Neural cell (in vitro differentiated cells): ENCODE measurements at regions not wholly inside any gene's neighbourhood (a gene's known extent, or its start where the extent isn't known, plus 50 kb on each side); places are given as distances from the start of the nearest gene placed in this dataset.

ENCODE experiments used
- H2AFZ ChIP-seq: fragments of 200-600, 300-800 bp; sonication (generic), shearing (Covaris generic); 2 replicates; pipeline ENCODE4 v1.6.0; 2014; ENCODE audit warnings: low read depth, mild to moderate bottlenecking, antibody characterized with exemption, low read length, moderate library complexity
- H3F3A ChIP-seq: fragments of 200-600 bp; shearing (Covaris generic); 2 replicates; pipeline ENCODE4 v1.6.1; 2016; ENCODE audit warnings: mild to moderate bottlenecking, moderate library complexity, mixed read lengths, antibody characterized with exemption, low read length; ENCODE audit not compliant: insufficient read depth, poor library complexity, severe bottlenecking
- H3K27ac ChIP-seq: fragments of 200-600, 300-800 bp; sonication (generic), shearing (Covaris generic); 2 replicates; pipeline ENCODE4 v1.5.1; 2014; ENCODE audit warnings: mild to moderate bottlenecking, low read length, moderate library complexity
- H3K27me3 ChIP-seq: fragments of 300-800, 200-600 bp; sonication (generic), shearing (Covaris generic); 2 replicates; pipeline ENCODE4 v1.6.0; 2014; ENCODE audit warnings: mild to moderate bottlenecking, low read depth, low read length, moderate library complexity; ENCODE audit not compliant: insufficient read depth
- H3K36me3 ChIP-seq: fragments of 300-800, 200-600 bp; sonication (generic), shearing (Covaris generic); 2 replicates; pipeline ENCODE4 v1.5.1; 2014; ENCODE audit warnings: mild to moderate bottlenecking, antibody characterized with exemption, low read length, moderate library complexity; ENCODE audit not compliant: insufficient read depth
- H3K4me2 ChIP-seq: fragments of 300-800, 200-600 bp; sonication (generic), shearing (Covaris generic); 2 replicates; pipeline ENCODE4 v1.6.0; 2014; ENCODE audit warnings: mild to moderate bottlenecking, low read length
- H3K4me3 ChIP-seq: fragments of 300-800, 200-600 bp; sonication (generic), shearing (Covaris generic); 2 replicates; pipeline ENCODE4 v1.5.1; 2014; ENCODE audit warnings: mild to moderate bottlenecking, low read length, moderate library complexity
- H3K79me2 ChIP-seq: fragments of 200-600 bp; shearing (Covaris generic); replicated peaks from 2 replicates; pipeline ENCODE4 v1.6.0; 2014; ENCODE audit warnings: mild to moderate bottlenecking, low read length, moderate library complexity; ENCODE audit not compliant: insufficient read depth
- H3K9ac ChIP-seq: fragments of 300-800, 200-600 bp; sonication (generic), shearing (Covaris generic); 2 replicates; pipeline ENCODE4 v1.6.1; 2016; ENCODE audit warnings: mild to moderate bottlenecking, low read length, mixed read lengths
- H3K9me2 ChIP-seq: fragments of 200-600 bp; shearing (Covaris generic); 2 replicates; pipeline ENCODE4 v1.6.1; 2016; ENCODE audit warnings: mild to moderate bottlenecking, low read length, mixed read lengths; ENCODE audit not compliant: insufficient read depth
- H3K9me3 ChIP-seq: fragments of 200-600, 300-800 bp; sonication (generic), shearing (Covaris generic); 2 replicates; pipeline ENCODE4 v1.6.1; 2016; ENCODE audit warnings: mild to moderate bottlenecking, mixed run types, low read length, moderate library complexity, mixed read lengths
- H4K20me1 ChIP-seq: fragments of 200-600 bp; shearing (Covaris generic); 2 replicates; pipeline ENCODE4 v1.6.1; 2016; ENCODE audit warnings: mild to moderate bottlenecking, mixed run types; ENCODE audit not compliant: insufficient read depth
- EP300 ChIP-seq: fragments of 450-650 bp; conservative IDR thresholded peaks from 2 replicates; pipeline ENCODE4 v1.6.1; 2014; ENCODE audit warnings: antibody characterized with exemption, mild to moderate bottlenecking, moderate library complexity; ENCODE audit not compliant: poor library complexity, severe bottlenecking
- EZH2 ChIP-seq: fragments of 200-600, 300-800 bp; shearing (Covaris generic), sonication (generic); IDR thresholded peaks from 2 replicates; pipeline ENCODE4 v1.6.1; 2014; ENCODE audit warnings: antibody characterized with exemption, low read length, borderline replicate concordance, mild to moderate bottlenecking; ENCODE audit not compliant: insufficient read depth, poor library complexity, severe bottlenecking
- MXI1 ChIP-seq: fragments of 450-650 bp; conservative IDR thresholded peaks from 2 replicates; pipeline ENCODE4 v1.6.1; 2014; ENCODE audit warnings: antibody characterized with exemption, mild to moderate bottlenecking; ENCODE audit not compliant: poor library complexity, severe bottlenecking
- POLR2AphosphoS5 ChIP-seq: IDR thresholded peaks from 2 replicates; pipeline ENCODE4 v1.6.1; 2012
- RAD21 ChIP-seq: fragments of 450-650 bp; conservative IDR thresholded peaks from 2 replicates; pipeline ENCODE4 v1.6.1; 2014; ENCODE audit warnings: antibody characterized with exemption, mild to moderate bottlenecking, moderate library complexity
- SMC3 ChIP-seq: fragments of 450-650 bp; conservative IDR thresholded peaks from 2 replicates; pipeline ENCODE4 v1.6.1; 2014; ENCODE audit warnings: antibody characterized with exemption, mild to moderate bottlenecking, moderate library complexity; ENCODE audit not compliant: poor library complexity
- TAF1 ChIP-seq: IDR thresholded peaks from 2 replicates; pipeline ENCODE4 v1.6.1; 2012; ENCODE audit warnings: low read depth
- TF ChIP-seq, protein P1 (sequence below): IDR thresholded peaks from 2 replicates; pipeline ENCODE4 v1.6.1; 2012; ENCODE audit warnings: borderline replicate concordance
- TF ChIP-seq, protein P2 (sequence below): fragments of 450-650 bp; IDR thresholded peaks from 2 replicates; pipeline ENCODE4 v1.5.1; 2014; ENCODE audit warnings: antibody characterized with exemption, mild to moderate bottlenecking, moderate library complexity; ENCODE audit not compliant: poor library complexity, severe bottlenecking

GRCh38 chr13:108573455-108573854 lies 56.0 kb upstream of the MYO16 start:
- Histone ChIP-seq H3K4me3 (no peak overlapping the region), H3K9me3 (no peaks in the 10 kb centered on the region), H3K9ac (no peak overlapping the region), H3K4me2 (no peak overlapping the region), H3K27me3 (no peaks in the 10 kb centered on the region), H3K27ac (no peak overlapping the region), H3K79me2 (no peaks in the 10 kb centered on the region), H3K9me2 (no peaks in the 10 kb centered on the region), H2AFZ (no peak overlapping the region), H4K20me1 (no peaks in the 10 kb centered on the region), H3F3A (no peaks in the 10 kb centered on the region), H3K36me3 (no peaks in the 10 kb centered on the region)
- no peak for TF ChIP-seq TAF1
- no peak for TF ChIP-seq POLR2AphosphoS5
- TF ChIP-seq RAD21: no peak
- TF ChIP-seq EZH2: no peak
- TF ChIP-seq, protein P1, sequence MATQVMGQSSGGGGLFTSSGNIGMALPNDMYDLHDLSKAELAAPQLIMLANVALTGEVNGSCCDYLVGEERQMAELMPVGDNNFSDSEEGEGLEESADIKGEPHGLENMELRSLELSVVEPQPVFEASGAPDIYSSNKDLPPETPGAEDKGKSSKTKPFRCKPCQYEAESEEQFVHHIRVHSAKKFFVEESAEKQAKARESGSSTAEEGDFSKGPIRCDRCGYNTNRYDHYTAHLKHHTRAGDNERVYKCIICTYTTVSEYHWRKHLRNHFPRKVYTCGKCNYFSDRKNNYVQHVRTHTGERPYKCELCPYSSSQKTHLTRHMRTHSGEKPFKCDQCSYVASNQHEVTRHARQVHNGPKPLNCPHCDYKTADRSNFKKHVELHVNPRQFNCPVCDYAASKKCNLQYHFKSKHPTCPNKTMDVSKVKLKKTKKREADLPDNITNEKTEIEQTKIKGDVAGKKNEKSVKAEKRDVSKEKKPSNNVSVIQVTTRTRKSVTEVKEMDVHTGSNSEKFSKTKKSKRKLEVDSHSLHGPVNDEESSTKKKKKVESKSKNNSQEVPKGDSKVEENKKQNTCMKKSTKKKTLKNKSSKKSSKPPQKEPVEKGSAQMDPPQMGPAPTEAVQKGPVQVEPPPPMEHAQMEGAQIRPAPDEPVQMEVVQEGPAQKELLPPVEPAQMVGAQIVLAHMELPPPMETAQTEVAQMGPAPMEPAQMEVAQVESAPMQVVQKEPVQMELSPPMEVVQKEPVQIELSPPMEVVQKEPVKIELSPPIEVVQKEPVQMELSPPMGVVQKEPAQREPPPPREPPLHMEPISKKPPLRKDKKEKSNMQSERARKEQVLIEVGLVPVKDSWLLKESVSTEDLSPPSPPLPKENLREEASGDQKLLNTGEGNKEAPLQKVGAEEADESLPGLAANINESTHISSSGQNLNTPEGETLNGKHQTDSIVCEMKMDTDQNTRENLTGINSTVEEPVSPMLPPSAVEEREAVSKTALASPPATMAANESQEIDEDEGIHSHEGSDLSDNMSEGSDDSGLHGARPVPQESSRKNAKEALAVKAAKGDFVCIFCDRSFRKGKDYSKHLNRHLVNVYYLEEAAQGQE: no peak
- TF ChIP-seq MXI1: no peak
- TF ChIP-seq EP300: no peak

- Histone ChIP-seq H3K79me2 (no peaks in the 10 kb centered on the region), H2AFZ (no peak overlapping the region), H3K9me3 (no peaks in the 10 kb centered on the region), H3F3A (no peaks in the 10 kb centered on the region), H3K9me2 (no peaks in the 10 kb centered on the region), H4K20me1 (no peaks in the 10 kb centered on the region), H3K36me3 (no peaks in the 10 kb centered on the region), H3K4me3 (no peak overlapping the region), H3K9ac (no peak overlapping the region), H3K27ac (no peak overlapping the region), H3K27me3 (no peaks in the 10 kb centered on the region), H3K4me2 (no peak overlapping the region)
- TF ChIP-seq RAD21: no peak
- no peak for TF ChIP-seq POLR2AphosphoS5
- no peak for TF ChIP-seq TAF1
- TF ChIP-seq EP300: no peak
- TF ChIP-seq EZH2: no peak
- TF ChIP-seq, protein P2, sequence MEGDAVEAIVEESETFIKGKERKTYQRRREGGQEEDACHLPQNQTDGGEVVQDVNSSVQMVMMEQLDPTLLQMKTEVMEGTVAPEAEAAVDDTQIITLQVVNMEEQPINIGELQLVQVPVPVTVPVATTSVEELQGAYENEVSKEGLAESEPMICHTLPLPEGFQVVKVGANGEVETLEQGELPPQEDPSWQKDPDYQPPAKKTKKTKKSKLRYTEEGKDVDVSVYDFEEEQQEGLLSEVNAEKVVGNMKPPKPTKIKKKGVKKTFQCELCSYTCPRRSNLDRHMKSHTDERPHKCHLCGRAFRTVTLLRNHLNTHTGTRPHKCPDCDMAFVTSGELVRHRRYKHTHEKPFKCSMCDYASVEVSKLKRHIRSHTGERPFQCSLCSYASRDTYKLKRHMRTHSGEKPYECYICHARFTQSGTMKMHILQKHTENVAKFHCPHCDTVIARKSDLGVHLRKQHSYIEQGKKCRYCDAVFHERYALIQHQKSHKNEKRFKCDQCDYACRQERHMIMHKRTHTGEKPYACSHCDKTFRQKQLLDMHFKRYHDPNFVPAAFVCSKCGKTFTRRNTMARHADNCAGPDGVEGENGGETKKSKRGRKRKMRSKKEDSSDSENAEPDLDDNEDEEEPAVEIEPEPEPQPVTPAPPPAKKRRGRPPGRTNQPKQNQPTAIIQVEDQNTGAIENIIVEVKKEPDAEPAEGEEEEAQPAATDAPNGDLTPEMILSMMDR: no peak
- no peak for TF ChIP-seq SMC3
- TF ChIP-seq MXI1: no peak
- TF ChIP-seq, protein P1: no peak
These were observed 54.6 kb upstream of the MYO16 start for GRCh38 chr13:108574856-108575255.
